Stimulated activated CD8-positive, alpha-beta memory T cell treated with anti-CD3 and anti-CD28 coated beads, Interleukin-12 subunit alpha, Interleukin-12 subunit beta, amount 100 ng/mL, for 24 hours (primary cell): ENCODE measurements at regions not wholly inside any gene's neighbourhood (a gene's known extent, or its start where the extent isn't known, plus 50 kb on each side); places are given as distances from the start of the nearest gene placed in this dataset.

Experiments
- DNase-seq: peaks from one replicate; pipeline ENCODE4 v3.0.0-alpha.2; 2020; ENCODE audit errors: extremely low read depth

DNA sequence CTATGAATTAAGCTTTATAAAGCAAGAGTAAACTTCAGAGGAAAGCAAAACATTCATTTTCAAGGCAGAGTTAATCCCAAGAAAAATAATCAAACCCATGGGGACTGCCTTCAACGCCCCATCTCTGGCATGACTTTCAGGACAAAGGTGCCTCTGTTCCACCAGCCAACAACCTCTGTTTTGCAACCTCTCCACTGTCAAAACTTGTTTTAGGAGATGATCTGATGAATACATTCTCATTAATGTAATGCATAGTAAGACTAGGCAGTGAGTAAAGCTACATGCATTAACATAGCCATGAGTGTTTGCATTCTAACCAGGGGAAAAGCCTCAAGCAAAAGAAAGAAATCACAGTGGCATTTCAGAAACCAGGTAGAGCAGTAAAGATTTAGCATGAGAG is 357.0 kb downstream of the FBXO15 start:
- no peak for DNase-seq

DNA sequence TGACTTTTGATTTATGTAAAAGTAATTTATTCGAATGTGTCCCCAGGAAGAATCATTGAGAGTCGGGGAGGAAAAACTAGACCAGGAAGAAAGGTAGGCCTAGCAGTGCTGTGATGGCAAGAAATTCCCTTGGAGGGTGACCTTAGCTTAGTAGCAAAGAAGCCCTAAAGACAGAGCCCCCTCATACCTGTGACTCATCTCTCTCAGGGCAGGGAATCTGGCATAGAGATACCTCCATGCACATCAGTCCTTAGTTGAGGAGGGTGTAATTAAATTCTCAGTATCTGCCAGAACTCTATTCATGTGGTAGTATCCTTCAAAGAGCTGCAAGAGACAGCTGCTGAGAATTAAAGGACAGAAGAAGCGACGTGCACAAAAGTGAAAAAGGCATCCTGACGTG is 360.3 kb downstream of the FBXO15 start:
- DNase-seq = no peak

DNA sequence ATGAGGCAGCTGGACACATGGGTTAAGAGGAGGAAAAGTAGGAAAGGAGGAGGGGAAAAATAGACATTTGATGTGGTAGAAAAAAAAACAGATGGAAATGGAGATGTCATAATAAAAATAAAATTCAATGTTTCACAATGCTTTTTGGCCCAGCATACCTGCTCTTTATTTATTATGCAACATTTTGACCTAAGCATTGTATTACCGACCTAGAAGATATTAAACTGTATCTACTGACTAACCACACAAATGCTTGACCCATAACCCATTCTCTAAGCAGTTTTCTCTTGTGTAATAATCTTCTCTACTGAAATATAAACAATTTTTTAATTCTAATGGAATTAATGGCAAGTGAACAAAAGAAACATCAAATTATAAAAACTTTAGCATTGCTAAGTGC is 362.3 kb downstream of the FBXO15 start:
- no peak for DNase-seq

DNA sequence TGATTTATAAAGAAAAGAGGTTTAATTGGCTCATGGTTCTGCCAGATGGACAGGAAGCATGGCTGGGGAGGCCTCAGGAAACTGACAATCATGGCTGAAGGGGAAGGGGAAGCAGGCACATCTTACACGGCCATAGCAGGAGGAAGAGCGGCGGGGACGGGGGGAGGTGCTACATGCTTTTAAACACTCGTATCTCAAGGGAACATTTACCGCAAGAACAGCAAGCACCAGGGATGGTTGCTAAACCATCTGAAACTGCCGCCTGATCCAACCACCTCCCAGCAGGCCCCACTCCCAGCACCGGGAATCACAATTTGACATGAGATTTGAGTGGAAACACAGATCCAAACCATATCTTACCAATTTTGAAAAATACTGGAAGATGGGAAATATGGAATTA is 362.8 kb downstream of the FBXO15 start:
- no peak for DNase-seq

- no peak for DNase-seq
Measured at GRCh38 chr18:73782405-73782804, 365.2 kb downstream of the FBXO15 start.

GRCh38 chr18:73780218-73780617 is 367.4 kb downstream of the FBXO15 start:
- no peak for DNase-seq

GRCh38 chr18:73778032-73778359 is 369.6 kb downstream of the FBXO15 start:
- DNase-seq = no peak

- DNase-seq = no peak
Measured at GRCh38 chr18:73777356-73778031, 370.1 kb downstream of the FBXO15 start.

GRCh38 chr18:73774811-73775509 is 372.7 kb downstream of the FBXO15 start:
- no peak for DNase-seq

DNA sequence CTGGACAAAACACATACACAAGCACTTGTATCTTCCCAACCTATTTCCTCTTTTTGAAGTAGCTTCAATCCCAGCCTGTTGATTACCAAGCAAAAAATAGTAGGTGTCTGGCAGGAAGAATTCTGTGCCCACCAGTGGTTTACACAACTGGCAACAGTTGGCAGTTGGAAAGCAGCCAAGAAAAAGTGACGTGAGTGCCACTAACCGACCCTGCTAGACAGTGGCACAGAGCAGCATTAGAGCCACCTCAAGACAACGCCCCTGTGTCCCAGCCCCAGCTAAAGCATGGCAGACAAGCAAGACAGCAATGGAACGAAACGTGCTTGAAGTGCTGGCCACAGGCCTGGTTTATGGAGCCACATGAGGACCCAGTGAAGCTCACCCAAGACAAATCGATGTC is 379.6 kb downstream of the FBXO15 start:
- no peak for DNase-seq

DNA sequence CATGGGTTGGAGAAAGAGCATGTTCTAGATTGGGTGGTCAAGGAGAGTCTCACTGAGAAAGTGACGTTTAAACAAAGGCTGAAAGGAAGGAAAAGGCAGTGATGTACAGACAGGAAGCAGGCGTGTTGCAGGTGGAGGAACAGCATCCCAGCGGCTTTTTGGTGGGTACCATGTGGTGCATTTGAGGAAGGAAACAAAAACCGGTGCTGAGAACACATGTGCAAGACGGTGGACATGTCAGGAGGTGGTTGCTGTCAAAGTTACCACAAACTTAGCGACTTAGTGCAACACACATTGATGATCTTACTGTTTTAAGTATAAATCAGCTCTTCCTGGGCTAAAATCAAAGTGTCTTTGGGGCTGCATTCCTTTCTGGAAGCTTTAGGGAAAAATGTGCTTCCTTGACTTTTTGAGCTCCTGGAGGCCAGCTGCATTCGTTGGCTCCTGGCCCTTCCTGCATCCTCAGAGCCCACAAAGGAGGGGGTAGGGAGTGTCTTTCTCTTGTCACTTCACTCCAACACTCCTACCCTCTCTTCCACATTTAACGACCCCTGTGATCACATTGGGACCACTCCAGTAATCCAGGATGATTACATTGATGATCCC is 380.6 kb downstream of the FBXO15 start:
- DNase-seq = no peak

DNA sequence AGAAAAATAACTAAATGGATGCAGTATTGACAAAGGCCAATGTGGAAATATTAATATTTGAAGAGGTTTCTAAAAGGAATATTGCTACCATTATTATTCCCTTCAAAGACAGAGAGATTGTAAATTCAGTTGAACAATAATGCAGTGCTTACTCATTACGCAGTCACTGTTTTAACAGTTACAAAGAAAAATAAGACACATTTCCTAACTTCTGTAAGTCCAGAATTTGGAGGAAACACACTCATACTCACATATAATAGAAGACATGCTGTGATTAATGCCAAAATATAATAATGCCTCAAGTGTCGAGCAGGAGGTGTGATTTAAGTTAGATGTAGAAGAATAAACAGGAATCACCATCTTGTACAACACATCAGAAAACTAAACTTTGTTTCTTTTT is 389.2 kb downstream of the FBXO15 start:
- no peak for DNase-seq

DNA sequence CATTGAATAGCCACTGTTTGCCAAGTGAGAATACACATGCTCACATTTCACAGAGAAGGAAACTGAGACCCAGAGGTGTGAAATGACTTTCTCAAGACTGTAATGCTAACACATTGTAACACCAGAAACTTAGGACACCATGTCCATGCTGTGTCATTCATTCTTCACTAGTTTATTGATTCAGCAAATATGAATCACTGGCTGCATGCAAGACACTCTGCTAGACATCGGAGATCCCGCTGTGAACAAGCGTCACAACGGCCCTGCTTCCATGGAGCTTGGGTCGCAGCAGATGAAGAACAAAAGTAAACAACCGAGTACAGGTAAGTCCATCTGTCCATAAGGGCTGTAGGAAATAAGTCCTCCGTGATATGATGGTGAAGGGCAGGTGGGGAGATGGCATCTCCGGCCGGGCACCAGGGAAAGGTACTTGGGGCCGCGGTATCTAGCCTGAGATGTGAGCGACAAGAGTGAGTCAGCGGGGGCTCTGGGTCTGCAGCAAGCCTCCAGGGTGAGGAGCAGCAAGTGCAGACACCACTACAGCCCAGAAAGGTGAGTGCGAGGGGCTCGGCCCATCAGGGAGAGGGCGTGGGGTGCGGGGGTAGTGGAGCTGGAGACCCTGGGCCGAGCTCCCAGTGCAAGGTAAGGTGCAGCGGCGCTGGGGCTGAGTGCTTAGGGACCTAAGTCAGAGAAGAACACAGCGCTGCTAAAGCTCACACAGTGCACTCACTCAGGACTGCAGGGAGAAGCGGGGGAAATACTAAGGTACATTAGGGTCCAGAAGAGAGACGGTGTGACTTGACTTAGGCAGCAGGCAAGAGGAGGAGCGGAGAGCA is 391.2 kb downstream of the FBXO15 start:
- no peak for DNase-seq

DNA sequence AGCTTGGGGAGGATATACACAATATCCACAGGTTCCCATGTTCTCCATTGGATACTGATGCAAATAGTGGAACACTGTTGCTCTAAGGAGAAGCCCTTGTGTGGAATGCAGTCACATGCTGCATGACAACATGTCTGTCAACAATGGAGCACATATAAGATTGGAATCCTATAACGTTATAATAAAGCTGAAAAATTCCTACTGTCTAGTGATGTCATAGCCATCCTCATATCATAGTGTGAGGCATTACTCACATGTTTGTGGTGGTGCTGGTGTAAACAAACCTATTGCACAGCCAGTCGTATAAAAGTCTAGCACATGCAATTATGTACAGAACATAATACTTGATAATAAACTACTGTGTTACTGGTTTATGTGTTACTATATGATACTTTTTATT is 394.7 kb downstream of the FBXO15 start:
- DNase-seq = no peak

DNA sequence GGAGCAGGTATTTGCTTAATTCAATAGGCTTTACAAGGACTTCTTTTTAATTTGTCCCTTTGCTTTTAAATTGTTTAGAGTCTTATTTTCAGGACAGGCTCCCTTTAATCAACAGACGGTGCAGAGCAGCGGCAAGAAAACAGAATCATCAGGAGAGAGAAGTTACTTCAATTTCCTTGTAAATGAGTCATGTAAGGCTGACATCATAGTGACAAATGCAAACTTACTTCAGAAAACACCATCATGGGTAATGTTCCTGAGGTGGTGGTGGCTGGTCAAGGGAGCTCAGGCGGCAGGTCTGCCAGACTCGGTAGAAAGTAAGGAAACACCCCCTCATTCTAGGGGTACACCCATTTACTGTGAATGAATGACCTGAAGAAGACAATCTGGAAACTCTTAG is 395.1 kb downstream of the FBXO15 start:
- no peak for DNase-seq

DNA sequence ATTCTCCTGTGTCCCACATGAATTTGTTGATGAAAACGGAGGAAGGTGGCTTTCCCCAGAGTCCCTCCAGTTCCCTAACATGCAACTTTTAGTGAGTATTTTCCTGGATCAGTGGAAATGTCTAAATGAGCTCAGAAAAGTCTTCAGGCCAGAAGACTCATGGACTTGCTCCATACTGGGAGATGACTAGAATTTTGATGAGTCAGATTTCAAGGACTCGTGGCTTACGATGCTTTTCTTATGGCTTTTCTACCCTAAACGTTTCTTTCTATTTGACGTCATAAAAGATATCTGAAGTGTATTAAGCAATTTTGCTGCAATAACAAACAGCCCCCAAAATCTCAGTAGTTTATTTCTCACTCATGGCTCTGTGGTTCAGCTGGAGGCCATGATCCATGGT is 397.6 kb downstream of the FBXO15 start:
- DNase-seq = no peak

DNA sequence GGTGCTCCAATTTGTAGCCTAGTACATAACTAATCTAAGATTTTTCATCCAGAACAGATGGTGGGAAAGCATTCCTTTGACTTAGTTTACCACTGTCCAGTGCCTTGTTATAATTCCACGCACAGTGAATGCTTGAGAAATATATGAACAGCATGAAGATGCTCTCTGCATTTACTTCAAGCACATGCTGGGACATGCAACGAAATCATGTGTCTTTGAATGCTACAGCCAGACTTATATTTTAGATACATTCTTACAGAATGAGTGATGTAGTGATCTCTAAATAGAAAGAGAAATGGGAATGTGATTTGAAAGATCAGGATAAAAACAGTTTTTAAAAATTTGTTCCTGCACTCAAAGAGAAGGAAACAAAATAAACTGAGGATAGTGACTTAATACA is 398.3 kb downstream of the FBXO15 start:
- no peak for DNase-seq

DNA sequence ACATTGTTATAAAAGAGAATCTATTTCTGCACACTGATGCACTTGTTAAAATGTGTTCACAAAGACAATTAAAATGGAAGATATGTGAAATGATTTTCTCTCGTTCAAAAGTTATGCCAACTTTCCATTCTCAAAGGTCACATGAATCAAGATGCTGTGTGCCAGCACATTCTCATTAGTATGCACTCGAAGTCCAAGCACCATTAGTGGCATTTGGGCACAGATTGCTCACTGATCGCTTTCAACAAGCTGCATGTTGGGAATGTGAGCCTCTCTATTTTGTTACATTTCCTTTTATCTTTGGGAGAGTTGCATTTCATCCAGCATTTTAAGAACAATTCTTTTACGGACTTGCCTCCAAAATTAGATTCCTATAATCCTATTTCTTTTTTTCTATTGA is 398.9 kb downstream of the FBXO15 start:
- no peak for DNase-seq

GRCh38 chr18:73746101-73746500 is 401.5 kb downstream of the FBXO15 start:
- no peak for DNase-seq

DNA sequence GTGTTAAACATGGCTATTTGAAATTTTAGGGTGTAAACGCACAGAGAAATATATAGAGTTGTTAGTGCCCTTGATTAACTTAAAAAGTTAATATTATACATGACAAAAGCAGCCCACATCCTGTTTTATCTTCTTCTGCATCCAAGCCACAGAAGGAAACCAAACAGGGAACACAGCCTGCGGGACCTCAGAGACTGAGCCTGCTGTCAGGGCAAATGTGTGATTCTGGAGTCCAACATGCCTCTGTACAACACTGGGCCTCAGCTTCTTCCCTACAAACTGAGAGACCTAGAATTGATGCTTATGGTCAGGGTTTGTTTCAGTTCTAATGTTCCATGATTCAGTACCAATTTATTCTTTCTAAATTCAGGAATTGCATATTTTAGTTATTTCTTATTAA is 404.7 kb downstream of the FBXO15 start:
- no peak for DNase-seq

- no peak for DNase-seq
Measured at GRCh38 chr18:73741946-73742345, 405.7 kb downstream of the FBXO15 start.

DNA sequence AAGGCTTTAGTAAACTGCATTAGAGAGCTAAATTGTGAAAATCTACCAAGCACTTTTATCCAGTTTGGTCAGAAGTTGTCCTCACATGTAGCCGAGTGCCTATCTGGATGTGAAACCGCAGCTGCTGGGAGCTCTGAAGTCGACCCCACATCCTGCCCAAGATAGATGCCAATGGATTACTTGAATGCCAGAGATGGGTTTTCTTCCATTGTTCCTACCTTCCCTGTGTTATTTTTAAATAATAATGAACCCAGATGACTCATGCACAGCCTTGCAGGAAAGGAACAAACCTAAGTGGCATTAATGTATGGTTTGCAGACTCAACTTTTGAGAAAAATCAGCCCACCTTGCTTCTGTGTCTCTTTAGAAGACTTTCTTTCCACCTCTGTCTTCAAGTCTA is 408.5 kb downstream of the FBXO15 start:
- no peak for DNase-seq

DNA sequence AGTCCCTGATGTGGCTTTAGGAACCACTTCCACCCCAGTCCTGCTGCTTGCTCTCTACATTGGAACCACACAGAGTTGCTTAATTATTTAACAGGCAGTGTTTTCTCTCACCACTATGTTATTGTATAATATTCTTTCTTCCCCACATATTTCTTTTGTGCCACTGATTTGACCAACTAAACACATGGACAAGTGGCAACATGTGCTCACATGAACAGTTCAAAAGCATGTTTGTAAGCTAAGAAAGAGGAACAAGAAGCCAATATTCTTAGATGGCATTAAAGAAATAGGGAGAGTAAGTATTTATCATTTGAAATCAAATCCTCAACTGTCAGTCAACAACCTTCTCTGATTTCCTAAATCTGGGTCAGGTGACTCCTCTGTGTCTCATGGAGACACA is 409.6 kb downstream of the FBXO15 start:
- DNase-seq = no peak
